ENCODE measurements at regions not wholly inside any gene's neighbourhood (a gene's known extent, or its start where the extent isn't known, plus 50 kb on each side); places are given as distances from the start of the nearest gene placed in this dataset.

DNA sequence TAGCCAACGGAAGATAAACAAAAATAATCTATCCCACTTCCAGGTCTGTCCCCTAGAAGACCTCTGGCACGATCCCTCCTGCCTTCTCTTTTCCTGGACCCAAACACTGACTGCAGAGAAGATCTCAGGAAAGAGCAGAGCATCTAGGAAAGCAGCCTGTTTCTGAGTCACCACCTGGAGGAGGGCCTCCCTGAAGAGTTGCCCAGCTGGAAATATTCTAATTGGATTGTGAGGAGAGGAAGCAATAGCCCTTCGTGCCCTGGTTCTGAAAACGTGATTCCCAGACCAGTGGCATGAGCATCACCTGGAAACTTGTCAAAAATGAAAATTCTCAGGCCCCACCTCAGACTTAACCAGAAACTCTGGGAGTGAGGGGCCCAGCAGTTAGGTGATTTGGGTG is 411.1 kb downstream of the SETD4 start:
- no peak for DNase-seq
- WGBS, 4 donors: 36 to 70% (median 54%) methylated on average over 4 of the region's 4 CpGs
- H3K27ac ChIP-seq: no peak overlapping the region
- TF ChIP-seq, protein P1, sequence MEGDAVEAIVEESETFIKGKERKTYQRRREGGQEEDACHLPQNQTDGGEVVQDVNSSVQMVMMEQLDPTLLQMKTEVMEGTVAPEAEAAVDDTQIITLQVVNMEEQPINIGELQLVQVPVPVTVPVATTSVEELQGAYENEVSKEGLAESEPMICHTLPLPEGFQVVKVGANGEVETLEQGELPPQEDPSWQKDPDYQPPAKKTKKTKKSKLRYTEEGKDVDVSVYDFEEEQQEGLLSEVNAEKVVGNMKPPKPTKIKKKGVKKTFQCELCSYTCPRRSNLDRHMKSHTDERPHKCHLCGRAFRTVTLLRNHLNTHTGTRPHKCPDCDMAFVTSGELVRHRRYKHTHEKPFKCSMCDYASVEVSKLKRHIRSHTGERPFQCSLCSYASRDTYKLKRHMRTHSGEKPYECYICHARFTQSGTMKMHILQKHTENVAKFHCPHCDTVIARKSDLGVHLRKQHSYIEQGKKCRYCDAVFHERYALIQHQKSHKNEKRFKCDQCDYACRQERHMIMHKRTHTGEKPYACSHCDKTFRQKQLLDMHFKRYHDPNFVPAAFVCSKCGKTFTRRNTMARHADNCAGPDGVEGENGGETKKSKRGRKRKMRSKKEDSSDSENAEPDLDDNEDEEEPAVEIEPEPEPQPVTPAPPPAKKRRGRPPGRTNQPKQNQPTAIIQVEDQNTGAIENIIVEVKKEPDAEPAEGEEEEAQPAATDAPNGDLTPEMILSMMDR (IDR thresholded peaks at IDR 0.05): no peak
- intact Hi-C loops (cut with DNase I): no loop called here
- no peaks in the 10 kb centered on the region for H3K36me3 ChIP-seq (replicated peaks in 1 of 2)
- H3K9me3 ChIP-seq (replicated peaks in 1 of 3): no peaks in the 10 kb centered on the region
- peaks cover 0 to 5% of the 10 kb centered on the region in 2 donors for H3K4me1 ChIP-seq (replicated peaks in 1 of 2)
- no peak overlapping the region for H3K4me3 ChIP-seq
- H3K27me3 ChIP-seq: no peaks in the 10 kb centered on the region

DNA sequence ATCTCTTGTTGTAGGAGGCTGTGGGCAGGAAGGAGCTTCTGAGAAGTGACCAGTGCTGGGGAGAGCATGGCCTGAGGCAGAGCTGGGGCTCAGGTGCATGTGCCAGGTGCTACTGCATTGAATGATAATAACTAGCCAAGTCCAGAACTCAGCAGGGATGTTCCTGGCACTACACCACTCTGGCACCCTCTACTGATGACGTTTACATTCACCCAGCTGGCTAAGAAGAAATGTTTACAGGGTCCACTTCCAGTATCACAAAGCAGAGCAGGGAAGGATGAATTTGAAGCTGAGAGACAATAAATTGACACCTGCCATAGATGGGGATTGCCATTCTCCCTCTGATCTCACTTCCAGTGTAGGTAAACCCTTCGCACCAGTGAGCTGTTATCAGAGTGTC is 411.8 kb downstream of the SETD4 start:
- Histone ChIP-seq H3K4me3 (no peak overlapping the region), H3K27me3 (no peaks in the 10 kb centered on the region), H3K4me1 (replicated peaks in 1 of 2) (peaks cover 0 to 5% of the 10 kb centered on the region in 2 donors), H3K27ac (no peak overlapping the region), H3K36me3 (replicated peaks in 1 of 2) (no peaks in the 10 kb centered on the region), H3K9me3 (replicated peaks in 1 of 3) (no peaks in the 10 kb centered on the region)
- no peak for DNase-seq
- intact Hi-C loops (cut with DNase I): no loop called here
- 45 to 50% (median 47%) methylated on average over 2 of the region's 2 CpGs for WGBS, 4 donors
- no peak for TF ChIP-seq POLR2A (IDR thresholded peaks at IDR 0.05)
- TF ChIP-seq, protein P1 (IDR thresholded peaks at IDR 0.05): no peak

DNA sequence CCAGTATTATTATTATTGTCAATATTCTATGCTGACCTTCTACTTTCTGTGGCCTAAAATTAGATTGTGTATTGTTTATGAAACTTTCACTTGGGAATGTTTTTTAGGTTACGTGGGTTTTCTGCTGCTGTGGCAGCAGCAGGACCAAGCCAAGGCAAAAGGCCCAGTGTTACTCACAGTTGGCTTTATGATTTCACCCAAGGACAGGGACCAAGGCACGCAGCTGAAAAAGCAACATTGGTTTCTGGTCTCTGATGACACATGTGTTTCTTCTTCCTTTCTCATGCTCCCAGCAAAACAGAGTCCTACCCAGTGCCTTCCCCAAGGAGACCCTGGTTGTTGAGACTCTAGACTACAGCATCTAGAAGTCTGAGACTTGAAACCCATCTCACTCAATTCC is 413.7 kb downstream of the SETD4 start:
- peaks cover 0 to 5% of the 10 kb centered on the region in 2 donors for H3K4me1 ChIP-seq (replicated peaks in 1 of 2)
- no peaks in the 10 kb centered on the region for H3K27me3 ChIP-seq
- intact Hi-C loops (cut with DNase I): no loop called here
- DNase-seq: peak in 6 of 7 donors; percentile 27 to 61 (median 44)
- no peak overlapping the region for H3K4me3 ChIP-seq
- no peaks in the 10 kb centered on the region for H3K36me3 ChIP-seq (replicated peaks in 1 of 2)
- 52 to 58% (median 52%) methylated on average over 2 of the region's 2 CpGs for WGBS, 4 donors
- no peaks in the 10 kb centered on the region for H3K9me3 ChIP-seq (replicated peaks in 1 of 3)
- H3K27ac ChIP-seq: no peak overlapping the region
- TF ChIP-seq, protein P1 (IDR thresholded peaks at IDR 0.05): no peak
- TF ChIP-seq POLR2A (IDR thresholded peaks at IDR 0.05): no peak

DNA sequence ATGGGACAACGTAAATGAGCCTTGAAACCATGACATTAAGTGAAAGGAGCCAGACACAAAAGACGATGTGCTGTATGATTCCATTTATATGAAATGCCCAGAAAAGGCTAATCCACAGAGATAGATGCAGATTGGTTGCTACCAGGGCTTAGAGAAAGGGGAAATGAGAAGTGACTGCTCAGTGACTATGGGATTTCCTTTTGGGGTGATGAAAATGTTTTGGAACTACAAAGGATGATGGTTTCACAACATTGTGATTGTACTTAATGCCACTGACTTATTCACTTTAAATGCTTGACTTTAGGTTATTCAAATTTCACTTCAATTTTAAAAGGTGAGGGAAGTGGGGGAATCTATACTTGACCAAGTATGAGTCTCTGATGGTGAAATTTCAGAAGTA is 414.3 kb downstream of the SETD4 start:
- intact Hi-C loops (cut with DNase I): no loop called here
- Histone ChIP-seq H3K27me3 (no peaks in the 10 kb centered on the region), H3K27ac (no peak overlapping the region), H3K9me3 (replicated peaks in 1 of 3) (no peaks in the 10 kb centered on the region), H3K4me3 (no peak overlapping the region), H3K4me1 (replicated peaks in 1 of 2) (peaks cover 0 to 5% of the 10 kb centered on the region in 2 donors), H3K36me3 (replicated peaks in 1 of 2) (no peaks in the 10 kb centered on the region)
- TF ChIP-seq, protein P1 (IDR thresholded peaks at IDR 0.05): no peak
- no peak for TF ChIP-seq POLR2A (IDR thresholded peaks at IDR 0.05)
- 91 to 95% (median 94%) methylated on average over 2 of the region's 2 CpGs for WGBS, 4 donors
- DNase-seq: no peak

Data from adrenal gland (tissue), 9 donors.